ENCODE measurements at regions not wholly inside any gene's neighbourhood (a gene's known extent, or its start where the extent isn't known, plus 50 kb on each side); places are given as distances from the start of the nearest gene placed in this dataset.

DNA sequence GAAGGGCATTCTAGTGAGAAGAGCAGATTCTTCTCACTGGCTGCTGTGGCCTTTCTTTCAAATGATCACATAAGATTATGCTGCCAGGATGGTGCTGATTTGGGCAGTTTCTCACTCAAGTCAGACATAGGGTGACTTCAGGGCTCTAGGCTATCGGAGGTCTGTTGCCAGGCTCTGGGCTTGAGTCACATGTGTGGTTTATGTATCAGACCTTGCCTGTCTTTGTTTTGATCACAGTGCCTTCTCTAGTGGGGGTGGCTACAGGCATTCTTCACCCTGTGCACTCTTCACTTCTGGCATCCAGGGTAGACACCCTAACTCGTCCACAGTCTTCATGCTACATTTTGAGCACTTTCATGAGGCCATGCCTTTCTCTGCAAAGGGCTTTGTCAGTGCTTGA lies 823.7 kb upstream of the MAN1A1 start:
- Histone ChIP-seq H3K4me1 (replicated peaks in 1 of 4; ENCODE audit: control insufficient read depth in 3 of 4, insufficient read depth in 4 of 4, low read length in 3 of 4) (no peaks in the 10 kb centered on the region), H2BK5ac (ENCODE audit: low read depth, low read length) (no peak overlapping the region), H3K27me3 (replicated peaks in 1 of 4; ENCODE audit: control insufficient read depth in 3 of 4, extremely low read depth in 1 of 4, insufficient read depth in 3 of 4, low read length in 3 of 4) (no peaks in the 10 kb centered on the region), H2BK20ac (ENCODE audit: low read length) (no peak overlapping the region), H3K79me2 (ENCODE audit: control insufficient read depth in 1 of 2, insufficient read depth in 2 of 2, low read length in 2 of 2) (no peaks in the 10 kb centered on the region), H3K36me3 (ENCODE audit: control insufficient read depth in 2 of 4, insufficient read depth in 4 of 4, low read length in 3 of 4) (no peaks in the 10 kb centered on the region), H3K23ac (ENCODE audit: insufficient read length) (no peak overlapping the region), H2BK12ac (ENCODE audit: low read depth, low read length) (no peak overlapping the region), H3K4me2 (ENCODE audit: insufficient read depth in 1 of 2, low read depth in 2 of 2, low read length in 2 of 2) (no peak overlapping the region), H3K79me1 (ENCODE audit: low read depth, low read length) (no peaks in the 10 kb centered on the region), H2BK120ac (replicated peaks; ENCODE audit: low read depth, low read length) (no peak overlapping the region), H4K20me1 (replicated peaks in 1 of 2; ENCODE audit: control insufficient read depth in 1 of 2, insufficient read depth in 2 of 2, low read length in 2 of 2) (no peaks in the 10 kb centered on the region), H2BK15ac (ENCODE audit: low read length) (no peak overlapping the region), H3K18ac (ENCODE audit: extremely low read depth, low read length) (no peak overlapping the region), H3K23me2 (ENCODE audit: low read depth, low read length) (no peaks in the 10 kb centered on the region), H2AK5ac (ENCODE audit: low read depth, low read length) (no peak overlapping the region), H4K91ac (replicated peaks; ENCODE audit: insufficient read length, low read length) (no peak overlapping the region), H3K4ac (replicated peaks; ENCODE audit: insufficient read length, low read depth, low read length) (no peak overlapping the region), H4K8ac (ENCODE audit: extremely low read depth, insufficient read depth, low read length) (no peak overlapping the region; the same call in 1 of the 2 replicates), H3K4me3 (ENCODE audit: extremely low read depth in 1 of 4, insufficient read depth in 2 of 4, low read depth in 3 of 4, low read length in 4 of 4) (no peak overlapping the region), H4K5ac (ENCODE audit: insufficient read length, low read depth, low read length) (no peak overlapping the region), H3K9ac (replicated peaks in 1 of 4; ENCODE audit: extremely low read depth in 1 of 4, low read depth in 3 of 4, low read length in 3 of 4) (no peak overlapping the region), H3K27ac (ENCODE audit: low read depth, low read length) (no peak overlapping the region), H3K14ac (ENCODE audit: insufficient read length) (no peak overlapping the region), H3K56ac (replicated peaks; ENCODE audit: insufficient read length, low read depth, low read length) (no peak overlapping the region), H2AFZ (ENCODE audit: low read length) (peak overlapping the region; percentile 40; the same call in 1 of the 2 replicates), H3K9me3 (ENCODE audit: insufficient read depth in 2 of 2, low read depth in 1 of 2, low read length in 1 of 2) (no peaks in the 10 kb centered on the region)
- POLR2A ChIA-PET (ENCODE audit: partially characterized antibody) = no interaction called here
- WGBS, 2 experiments (ENCODE audit: extremely low coverage in 1 of 2, insufficient coverage in 1 of 2, insufficient read length in 1 of 2, insufficient replicate concordance in 2 of 2, low coverage in 1 of 2, low lambda C conversion rate in 2 of 2, missing lambda C conversion rate in 1 of 2) = 96% methylated on average over 2 of the region's 2 CpGs; no CpG with 5 or more reads in 1 of the 2 experiments
- no peak for DNase-seq (ENCODE audit: low read depth in 1 of 2, low spot score in 2 of 2)
- no peak for FAIRE-seq
- CTCF ChIA-PET (ENCODE audit: partially characterized antibody) = no interaction called here
- TF ChIP-seq SIX5 (IDR thresholded peaks at IDR 0.05; ENCODE audit: low read depth, low read length) (no peak), RFX5 (IDR thresholded peaks at IDR 0.05; ENCODE audit: borderline replicate concordance, low read depth, low read length) (no peak), KDM1A (IDR thresholded peaks at IDR 0.05; ENCODE audit: borderline replicate concordance, low read length) (no peak)
